Pancreas (tissue), 10 donors: ENCODE measurements at regions not wholly inside any gene's neighbourhood (a gene's known extent, or its start where the extent isn't known, plus 50 kb on each side); places are given as distances from the start of the nearest gene placed in this dataset.
A peak's percentile ranks its signal among the peaks of the same experiment; 100 is the strongest.

Experiments used
- ATAC-seq, 4 donors: fragments of 200-7000 bp; cut with Tn5 transposase; one replicate each; pipeline versions ENCODE4 v1.8.0 to v1.9.1; 2020; ENCODE audit warnings: mild to moderate bottlenecking in 4 of 4, moderate library complexity in 4 of 4
- DNase-seq, 6 donors: peaks; one replicate each; pipeline ENCODE4 v3.0.0-alpha.2; 2020
- FAIRE-seq: peaks from 2 replicates; lab custom pipeline; 2012; peaks lifted over from hg19 to GRCh38; lab: Jason Lieb, UNC
- H3K27ac ChIP-seq, 4 donors: fragments of 200-600 bp; sonication (generic); 1 replicate in 3 of 4; 2 replicates in 1 of 4; pipeline versions ENCODE4 v1.5.0 to v1.8.0; 2020
- H3K27me3 ChIP-seq, 4 donors: fragments of 200-600 bp; one replicate each; pipeline ENCODE4 v1.8.0; 2021
- H3K36me3 ChIP-seq, 3 donors: fragments of 200-600 bp; sonication (generic) in 1 of 3; one replicate each; pipeline versions ENCODE4 v1.5.0 to v1.8.0; 2020 to 2021
- H3K4me1 ChIP-seq, 3 donors: fragments of 200-600 bp; one replicate each; pipeline ENCODE4 v1.8.0; 2021
- H3K4me3 ChIP-seq, 4 donors: fragments of 200-600 bp; sonication (generic) in 2 of 4; one replicate each; pipeline versions ENCODE4 v1.5.0 to v1.8.0; 2020 to 2021
- H3K9me3 ChIP-seq, 4 donors: fragments of 200-600 bp; one replicate each; pipeline ENCODE4 v1.8.0; 2021
- CTCF ChIP-seq, 4 donors: fragments of 200-600 bp; sonication (generic) in 3 of 4; IDR thresholded peaks; one replicate each; pipeline versions ENCODE4 v1.5.0 to v1.8.0; 2021; ENCODE audit warnings: antibody characterized with exemption in 4 of 4
- WGBS, 2 donors: extraction: QIAGEN DNeasy Blood & Tissue Kit; methylation state at CpG; one replicate each; pipeline ENCODE4 v1.1.7; 2013; 5-methylcytosine and 5-hydroxymethylcytosine counted together
- intact Hi-C, 3 donors: fragments of 100-400 bp; cut with DNase I; formaldehyde crosslinking; loops; one replicate each; pipeline versions ENCODE4 v1.11.1 to v1.14.2; 2022
- donor health status: healthy with polysubstance abuse.
- donor health status: DM: no; HTN: no; CAD: no; lungs with moderate emphysema.
- donor health status: DM: no; HTN: no; CAD: no.
- donor health status: control.
- donor health status: control.
- donor health status: Bipolar disorder and iron deficiency.
- donor health status: DM: yes; HTN: yes; CAD: no.
- donor health status: DM: no; HTN: no; CAD: no.
- donor health status: DM: no; HTN: no; CAD: no.
- donor health status: DM: yes; HTN: yes; CAD: no.

- Histone ChIP-seq H3K36me3 (no peaks in the 10 kb centered on the region), H3K4me3 (no peak overlapping the region), H3K27ac (no peak overlapping the region), H3K27me3 (no peaks in the 10 kb centered on the region), H3K4me1 (no peaks in the 10 kb centered on the region), H3K9me3 (no peaks in the 10 kb centered on the region)
- intact Hi-C loops = no loop called here
- DNase-seq (no peak), ATAC-seq (no peak), FAIRE-seq (no peak)
- TF ChIP-seq CTCF (IDR thresholded peaks at IDR 0.05) = no peak
- whole genome bisulfite sequencing, 2 donors = 64 to 73% methylated on average over 3 of the region's 3 CpGs
These were observed 256.8 kb upstream of the B3GAT1 start for GRCh38 chr11:134668796-134669195.

GRCh38 chr11:134668076-134668475, 256.0 kb upstream of the B3GAT1 start:
- WGBS, 2 donors = 68 to 80% methylated on average over 15 of the region's 15 CpGs
- Histone ChIP-seq H3K27me3 (no peaks in the 10 kb centered on the region), H3K4me3 (no peak overlapping the region), H3K36me3 (no peaks in the 10 kb centered on the region), H3K4me1 (no peaks in the 10 kb centered on the region), H3K9me3 (no peaks in the 10 kb centered on the region), H3K27ac (no peak overlapping the region)
- TF ChIP-seq CTCF (IDR thresholded peaks at IDR 0.05) = no peak
- FAIRE-seq = no peak
- ATAC-seq = no peak
- intact Hi-C loops = no loop called here
- no peak for DNase-seq

GRCh38 chr11:134667505-134667904, 255.5 kb upstream of the B3GAT1 start:
- ATAC-seq (no peak), FAIRE-seq (no peak), DNase-seq (peak in 1 of 6 donors; percentile 17)
- H3K9me3 ChIP-seq = no peaks in the 10 kb centered on the region
- no peaks in the 10 kb centered on the region for H3K27me3 ChIP-seq
- no peak for TF ChIP-seq CTCF (IDR thresholded peaks at IDR 0.05)
- H3K4me3 ChIP-seq = no peak overlapping the region
- no peaks in the 10 kb centered on the region for H3K36me3 ChIP-seq
- intact Hi-C loops = no loop called here
- H3K4me1 ChIP-seq = no peaks in the 10 kb centered on the region
- H3K27ac ChIP-seq = no peak overlapping the region
- 44 to 57% methylated on average over 9 of the region's 9 CpGs for WGBS, 2 donors

DNA sequence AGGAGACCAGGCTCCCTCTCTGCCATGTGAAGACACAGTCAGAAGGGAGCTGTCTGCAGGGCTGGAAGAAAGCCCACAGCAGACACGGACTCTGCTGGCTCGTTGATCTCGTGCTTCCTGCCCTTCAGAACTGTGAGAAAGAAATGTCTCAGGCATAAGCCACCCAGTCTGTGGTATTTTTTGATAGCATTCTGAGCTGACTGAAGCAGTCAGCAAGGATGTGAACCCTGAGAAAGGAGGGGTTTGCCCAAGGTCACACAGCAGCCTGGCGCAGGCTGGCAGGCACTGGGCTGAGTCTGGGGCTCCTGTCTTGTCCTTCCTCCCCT, 255.1 kb upstream of the B3GAT1 start:
- Histone ChIP-seq H3K9me3 (no peaks in the 10 kb centered on the region), H3K27ac (no peak overlapping the region), H3K4me3 (no peak overlapping the region), H3K4me1 (no peaks in the 10 kb centered on the region), H3K27me3 (no peaks in the 10 kb centered on the region), H3K36me3 (no peaks in the 10 kb centered on the region)
- intact Hi-C loops = no loop called here
- no peak for TF ChIP-seq CTCF (IDR thresholded peaks at IDR 0.05)
- DNase-seq (peak in 1 of 6 donors; percentile 10), FAIRE-seq (no peak), ATAC-seq (no peak)
- 68 to 73% methylated on average over 4 of the region's 4 CpGs for WGBS, 2 donors

- H3K4me1 ChIP-seq = no peaks in the 10 kb centered on the region
- no peak for TF ChIP-seq CTCF (IDR thresholded peaks at IDR 0.05)
- 68 to 85% methylated on average over 13 of the region's 13 CpGs for WGBS, 2 donors
- H3K9me3 ChIP-seq = no peaks in the 10 kb centered on the region
- no peak overlapping the region for H3K27ac ChIP-seq
- H3K27me3 ChIP-seq = no peaks in the 10 kb centered on the region
- FAIRE-seq (no peak), DNase-seq (peak in 1 of 6 donors; percentile 36), ATAC-seq (no peak)
- intact Hi-C loops = no loop called here
- no peak overlapping the region for H3K4me3 ChIP-seq
- H3K36me3 ChIP-seq = no peaks in the 10 kb centered on the region
These were observed 254.5 kb upstream of the B3GAT1 start for GRCh38 chr11:134666273-134667174.
